Astrocyte (in vitro differentiated cells and primary cell): ENCODE measurements at regions not wholly inside any gene's neighbourhood (a gene's known extent, or its start where the extent isn't known, plus 50 kb on each side); places are given as distances from the start of the nearest gene placed in this dataset.

ENCODE experiments used
- EZH2 ChIP-seq: IDR thresholded peaks from 2 replicates; pipeline ENCODE4 v1.6.1; 2012; ENCODE audit warnings: mild to moderate bottlenecking, low read length, inconsistent platforms; ENCODE audit not compliant: insufficient read depth
- TF ChIP-seq, protein P1 (sequence below): IDR thresholded peaks from 2 replicates; pipeline ENCODE4 v1.5.1; 2011; ENCODE audit warnings: low read depth, mild to moderate bottlenecking, inconsistent platforms, low read length, moderate library complexity; ENCODE audit not compliant: insufficient read depth

DNA sequence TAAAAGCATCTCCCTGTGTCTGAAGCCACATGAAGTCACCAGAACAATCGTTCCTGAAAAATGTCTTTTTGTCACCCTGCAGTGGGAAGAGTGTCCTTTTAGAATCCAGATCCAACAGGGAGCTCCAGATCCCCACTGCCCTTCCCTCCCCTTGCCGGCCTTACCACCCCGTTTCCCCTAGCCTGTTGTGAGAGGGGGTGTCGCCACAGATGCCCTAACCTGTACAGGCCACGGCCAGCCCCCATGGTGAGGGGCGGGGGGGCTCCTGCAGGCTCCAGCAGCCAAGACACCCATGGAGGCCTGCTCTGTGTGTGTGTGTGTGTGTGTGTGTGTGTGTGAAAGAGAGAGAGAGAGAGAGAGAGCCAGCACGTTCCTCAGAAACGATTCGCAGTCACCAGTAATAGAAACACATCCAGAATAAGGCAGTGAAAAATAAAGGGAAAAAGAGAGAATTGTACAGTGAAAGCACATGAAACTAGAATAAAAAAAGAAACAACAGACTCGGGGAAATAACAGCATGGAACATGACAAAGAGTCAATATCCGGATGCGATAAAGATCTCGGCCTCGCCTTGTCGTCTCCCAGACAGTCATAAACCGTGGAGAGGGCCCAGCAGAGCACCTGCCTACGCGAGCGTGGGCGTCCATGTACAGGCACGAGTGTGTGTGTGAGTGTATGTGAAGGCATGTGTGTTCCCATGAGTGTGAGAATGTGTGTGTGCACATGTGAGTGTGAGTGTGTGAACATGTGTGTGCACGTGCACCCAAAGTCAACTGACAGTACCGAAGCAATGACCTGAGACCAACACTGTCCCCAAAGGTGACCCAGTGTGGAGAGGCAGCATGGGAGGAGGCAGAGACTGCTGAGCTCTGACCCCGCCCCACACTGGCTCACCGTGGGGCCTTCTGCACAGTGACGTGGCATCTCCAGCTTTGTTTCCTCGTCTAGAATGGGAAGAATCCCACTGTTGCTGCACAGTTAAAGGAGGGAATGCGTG, 303.8 kb downstream of the NPHP4 start:
- TF ChIP-seq EZH2 = no peak
- TF ChIP-seq, protein P1, sequence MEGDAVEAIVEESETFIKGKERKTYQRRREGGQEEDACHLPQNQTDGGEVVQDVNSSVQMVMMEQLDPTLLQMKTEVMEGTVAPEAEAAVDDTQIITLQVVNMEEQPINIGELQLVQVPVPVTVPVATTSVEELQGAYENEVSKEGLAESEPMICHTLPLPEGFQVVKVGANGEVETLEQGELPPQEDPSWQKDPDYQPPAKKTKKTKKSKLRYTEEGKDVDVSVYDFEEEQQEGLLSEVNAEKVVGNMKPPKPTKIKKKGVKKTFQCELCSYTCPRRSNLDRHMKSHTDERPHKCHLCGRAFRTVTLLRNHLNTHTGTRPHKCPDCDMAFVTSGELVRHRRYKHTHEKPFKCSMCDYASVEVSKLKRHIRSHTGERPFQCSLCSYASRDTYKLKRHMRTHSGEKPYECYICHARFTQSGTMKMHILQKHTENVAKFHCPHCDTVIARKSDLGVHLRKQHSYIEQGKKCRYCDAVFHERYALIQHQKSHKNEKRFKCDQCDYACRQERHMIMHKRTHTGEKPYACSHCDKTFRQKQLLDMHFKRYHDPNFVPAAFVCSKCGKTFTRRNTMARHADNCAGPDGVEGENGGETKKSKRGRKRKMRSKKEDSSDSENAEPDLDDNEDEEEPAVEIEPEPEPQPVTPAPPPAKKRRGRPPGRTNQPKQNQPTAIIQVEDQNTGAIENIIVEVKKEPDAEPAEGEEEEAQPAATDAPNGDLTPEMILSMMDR = no peak
